B cell (primary cell): ENCODE measurements at regions not wholly inside any gene's neighbourhood (a gene's known extent, or its start where the extent isn't known, plus 50 kb on each side); places are given as distances from the start of the nearest gene placed in this dataset.

ENCODE experiments used
- ATAC-seq: fragments of 200-7000 bp; cut with Tn5 transposase; one replicate; pipeline ENCODE4 v1.10.0; 2021; ENCODE audit warnings: low read depth, mild to moderate bottlenecking, moderate number of reproducible peaks, moderate library complexity
- CTCF ChIA-PET: fragments of 350-600 bp; sonication (Branson Sonifier 250); formaldehyde crosslinking; loops from one replicate; lab custom pipeline; 2021; ENCODE audit warnings: antibody characterized with exemption, inconsistent platforms; lab: Charles Lee
- POLR2A ChIA-PET: fragments of 350-600 bp; sonication (Branson Sonifier 250); formaldehyde crosslinking; loops from one replicate; lab custom pipeline; 2021; ENCODE audit warnings: antibody characterized with exemption; lab: Charles Lee
- DNase-seq: peaks from one replicate; pipeline ENCODE4 v3.0.0; 2013
- H2AFZ ChIP-seq: 2 replicates; pipeline ENCODE4 v1.6.1; 2012; ENCODE audit warnings: mild to moderate bottlenecking, low read depth, low read length; ENCODE audit not compliant: insufficient read depth, poor library complexity, severe bottlenecking
- H3K27ac ChIP-seq, 2 donors: 1 replicate in 1 of 2; 2 replicates in 1 of 2; pipeline ENCODE4 v1.5.1; 2012 to 2013; ENCODE audit warnings: low read length in 2 of 2, mild to moderate bottlenecking in 2 of 2, moderate library complexity in 1 of 2
- H3K27me3 ChIP-seq, 4 experiments: fragments of 200-600 bp in 1 of 4; sonication (generic) in 1 of 4; replicated peaks in 1 of 4; 1 replicate in 2 of 4; 2 replicates in 2 of 4; pipeline versions ENCODE4 v1.6.1 to v1.7.0; 2013 to 2016; ENCODE audit warnings: low read length in 3 of 4, mild to moderate bottlenecking in 2 of 4, mixed read lengths in 1 of 4, moderate library complexity in 1 of 4; ENCODE audit not compliant: insufficient read depth in 4 of 4, control insufficient read depth in 3 of 4; ENCODE audit errors: control extremely low read depth in 1 of 4
- H3K36me3 ChIP-seq, 2 experiments: replicated peaks in 1 of 2; 1 replicate in 1 of 2; 2 replicates in 1 of 2; pipeline versions ENCODE4 v1.6.1 to v1.7.1; 2013; ENCODE audit warnings: low read length in 1 of 2; ENCODE audit not compliant: insufficient read depth in 2 of 2, control insufficient read depth in 1 of 2; ENCODE audit errors: control extremely low read depth in 1 of 2, extremely low read depth in 1 of 2
- H3K4me1 ChIP-seq, 2 donors: fragments of 200-600 bp in 1 of 2; sonication (generic) in 1 of 2; 1 replicate in 1 of 2; 2 replicates in 1 of 2; pipeline versions ENCODE4 v1.5.1 to v1.6.1; 2013 to 2017; ENCODE audit warnings: low read length in 2 of 2; ENCODE audit not compliant: control insufficient read depth in 2 of 2, insufficient read depth in 2 of 2
- H3K4me2 ChIP-seq: replicated peaks from 2 replicates; pipeline ENCODE3; 2012; ENCODE audit warnings: mild to moderate bottlenecking, low read depth, low read length; ENCODE audit not compliant: poor library complexity, severe bottlenecking
- H3K4me3 ChIP-seq, 5 experiments: fragments of 200-600 bp in 1 of 5; sonication (generic) in 1 of 5; 1 replicate in 3 of 5; 2 replicates in 2 of 5; pipeline versions ENCODE4 v1.5.1 to v1.7.0; 2011 to 2016; ENCODE audit warnings: low read length in 4 of 5, mild to moderate bottlenecking in 4 of 5, low read depth in 2 of 5, control low read depth in 1 of 5, moderate library complexity in 1 of 5; ENCODE audit not compliant: insufficient read depth in 1 of 5; ENCODE audit errors: control extremely low read depth in 1 of 5, extremely low read depth in 1 of 5
- H3K79me2 ChIP-seq: fragments of 200-600 bp; sonication (generic); one replicate; pipeline ENCODE4 v1.6.0; 2016; ENCODE audit warnings: low read length; ENCODE audit not compliant: control insufficient read depth, insufficient read depth
- H3K9ac ChIP-seq: fragments of 200-600 bp; sonication (generic); 2 replicates; pipeline ENCODE4 v1.6.1; 2017; ENCODE audit warnings: mild to moderate bottlenecking, low read length, moderate library complexity
- H3K9me3 ChIP-seq, 3 donors: one replicate each; pipeline versions ENCODE4 v1.6.1 to v1.7.1; 2013; ENCODE audit warnings: low read length in 2 of 3; ENCODE audit not compliant: control insufficient read depth in 2 of 3, insufficient read depth in 1 of 3; ENCODE audit errors: control extremely low read depth in 1 of 3
- H4K20me1 ChIP-seq: 2 replicates; pipeline ENCODE4 v1.6.0; 2012; ENCODE audit warnings: mild to moderate bottlenecking, low read length; ENCODE audit not compliant: insufficient read depth, control insufficient read depth, poor library complexity, severe bottlenecking
- H3K27ac Mint-ChIP-seq: one replicate; pipeline ENCODE4 v1.8.0; 2021; ENCODE audit warnings: mixed read lengths
- H3K27me3 Mint-ChIP-seq: one replicate; pipeline ENCODE4 v1.8.0; 2021; ENCODE audit warnings: mixed read lengths
- H3K4me1 Mint-ChIP-seq: one replicate; pipeline ENCODE4 v1.8.0; 2021; ENCODE audit warnings: mixed read lengths
- H3K4me3 Mint-ChIP-seq: one replicate; pipeline ENCODE4 v1.8.0; 2021; ENCODE audit warnings: mixed read lengths
- H3K9me3 Mint-ChIP-seq: one replicate; pipeline ENCODE4 v1.8.0; 2022; ENCODE audit warnings: mixed read lengths; ENCODE audit not compliant: insufficient read depth
- CTCF ChIP-seq: fragments of 200-600 bp; IDR thresholded peaks from one replicate; pipeline ENCODE4 v1.8.0; 2022; ENCODE audit warnings: antibody characterized with exemption, mild to moderate bottlenecking
- EZH2 ChIP-seq: IDR thresholded peaks from 2 replicates; pipeline ENCODE4 v1.6.1; 2012; ENCODE audit warnings: borderline replicate concordance, low read depth, mild to moderate bottlenecking, moderate library complexity, low read length; ENCODE audit not compliant: insufficient read depth, poor library complexity, severe bottlenecking
- WGBS: methylation state at CpG from one replicate; pipeline ENCODE4 v1.1.5; 2013; ENCODE audit warnings: missing lambda C conversion rate; ENCODE audit not compliant: insufficient coverage; 5-methylcytosine and 5-hydroxymethylcytosine counted together
- intact Hi-C: fragments of 100-400 bp; cut with micrococcal nuclease; formaldehyde crosslinking; loops from one replicate; pipeline ENCODE4 v1.10.0; 2022

GRCh38 chr6:92667843-92668242 is 751.5 kb downstream of the EPHA7 start:
- H3K79me2 ChIP-seq = no peaks in the 10 kb centered on the region
- H3K9me3 ChIP-seq = peaks cover 0 to 3% (median 0%) of the 10 kb centered on the region in 3 donors
- no peak overlapping the region for H3K4me3 ChIP-seq
- ATAC-seq (no peak), DNase-seq (no peak)
- H3K9me3 Mint-ChIP-seq = peaks cover 7% of the 10 kb centered on the region
- ChIA-PET CTCF (no interaction called here), POLR2A (no interaction called here)
- no peaks in the 10 kb centered on the region for H4K20me1 ChIP-seq
- no peaks in the 10 kb centered on the region for H3K27me3 ChIP-seq
- no peaks in the 10 kb centered on the region for H3K4me1 ChIP-seq
- no peaks in the 10 kb centered on the region for H3K4me1 Mint-ChIP-seq
- no peaks in the 10 kb centered on the region for H3K27me3 Mint-ChIP-seq
- H2AFZ ChIP-seq = no peak overlapping the region
- no peaks in the 10 kb centered on the region for H3K36me3 ChIP-seq
- no peak overlapping the region for H3K27ac Mint-ChIP-seq
- H3K4me3 Mint-ChIP-seq = no peak overlapping the region
- no peak for TF ChIP-seq CTCF
- no peak for TF ChIP-seq EZH2
- H3K27ac ChIP-seq = no peak overlapping the region
- no peak overlapping the region for H3K4me2 ChIP-seq
- H3K9ac ChIP-seq = no peak overlapping the region
- WGBS = no CpG with 5 or more reads among the region's 5 CpGs
- intact Hi-C loops = no loop called here

- Histone ChIP-seq H3K4me1 (no peaks in the 10 kb centered on the region), H3K4me2 (no peak overlapping the region), H3K9ac (no peak overlapping the region), H3K36me3 (no peaks in the 10 kb centered on the region), H3K9me3 (peaks cover 0 to 7% (median 0%) of the 10 kb centered on the region in 3 donors), H3K79me2 (no peaks in the 10 kb centered on the region), H3K27ac (no peak overlapping the region), H4K20me1 (no peaks in the 10 kb centered on the region), H2AFZ (no peak overlapping the region), H3K4me3 (no peak overlapping the region), H3K27me3 (no peaks in the 10 kb centered on the region)
- no CpG with 5 or more reads among the region's 5 CpGs for WGBS
- Mint-ChIP-seq H3K27me3 (no peaks in the 10 kb centered on the region), H3K9me3 (peaks cover 2% of the 10 kb centered on the region), H3K4me1 (no peaks in the 10 kb centered on the region), H3K27ac (no peak overlapping the region), H3K4me3 (no peak overlapping the region)
- ChIA-PET CTCF (no interaction called here), POLR2A (no interaction called here)
- DNase-seq = no peak
- intact Hi-C loops = no loop called here
- no peak for ATAC-seq
- TF ChIP-seq EZH2 (no peak), CTCF (no peak)
Measured at GRCh38 chr6:92648364-92649086, 770.8 kb downstream of the EPHA7 start.
